Upper lobe of right lung (tissue), 1 donor: ENCODE measurements at regions not wholly inside any gene's neighbourhood (a gene's known extent, or its start where the extent isn't known, plus 50 kb on each side); places are given as distances from the start of the nearest gene placed in this dataset.

ENCODE experiments used
- ATAC-seq: fragments of 200-7000 bp; cut with Tn5 transposase; one replicate; pipeline ENCODE4 v1.9.1; 2020; ENCODE audit warnings: mild to moderate bottlenecking, moderate library complexity
- DNase-seq: peaks from one replicate; pipeline ENCODE4 v3.0.0-alpha.2; 2020
- H3K27ac ChIP-seq: fragments of 200-600 bp; one replicate; pipeline ENCODE4 v1.8.0; 2022
- H3K27me3 ChIP-seq: fragments of 200-600 bp; one replicate; pipeline ENCODE4 v1.8.0; 2022; ENCODE audit warnings: mild to moderate bottlenecking
- H3K36me3 ChIP-seq: fragments of 200-600 bp; one replicate; pipeline ENCODE4 v1.8.0; 2022
- H3K4me1 ChIP-seq: fragments of 200-600 bp; one replicate; pipeline ENCODE4 v1.8.0; 2022
- H3K4me3 ChIP-seq: fragments of 200-600 bp; one replicate; pipeline ENCODE4 v1.8.0; 2022; ENCODE audit warnings: mild to moderate bottlenecking
- H3K9me3 ChIP-seq: fragments of 200-600 bp; one replicate; pipeline ENCODE4 v1.8.0; 2022
- CTCF ChIP-seq: fragments of 200-600 bp; IDR thresholded peaks from one replicate; pipeline ENCODE4 v1.8.0; 2022; ENCODE audit warnings: antibody characterized with exemption
- intact Hi-C: fragments of 100-400 bp; cut with DNase I; formaldehyde crosslinking; loops from one replicate; pipeline ENCODE4 v1.11.0; 2022
- donor health status: DM: no; HTN: yes; CAD: no; lungs with severe emphysema.

GRCh38 chr2:8488001-8488738 lies 193.7 kb upstream of the ID2 start:
- Histone ChIP-seq H3K9me3 (no peaks in the 10 kb centered on the region), H3K27ac (peak overlapping the region; percentile 43), H3K36me3 (no peaks in the 10 kb centered on the region), H3K27me3 (no peaks in the 10 kb centered on the region), H3K4me3 (peak overlapping the region; percentile 21), H3K4me1 (peaks cover 23% of the 10 kb centered on the region)
- DNase-seq (no peak), ATAC-seq (peak; percentile 24)
- intact Hi-C loops, result no loop called here
- TF ChIP-seq CTCF, result no peak

- intact Hi-C loops, result no loop called here
- Histone ChIP-seq H3K9me3 (no peaks in the 10 kb centered on the region), H3K4me1 (peaks cover 34% of the 10 kb centered on the region), H3K27ac (peak overlapping the region; percentile 43), H3K27me3 (no peaks in the 10 kb centered on the region), H3K36me3 (no peaks in the 10 kb centered on the region), H3K4me3 (no peak overlapping the region)
- no peak for ATAC-seq
- no peak for DNase-seq
- no peak for TF ChIP-seq CTCF
Measured at GRCh38 chr2:8489221-8489620, 192.6 kb upstream of the ID2 start.

- intact Hi-C loops, result no loop called here
Measured at GRCh38 chr2:8489751-8490150, 192.1 kb upstream of the ID2 start.

GRCh38 chr2:8490166-8490721 lies 191.6 kb upstream of the ID2 start:
- Histone ChIP-seq H3K36me3 (no peaks in the 10 kb centered on the region), H3K9me3 (no peaks in the 10 kb centered on the region), H3K27me3 (no peaks in the 10 kb centered on the region), H3K4me1 (peaks cover 42% of the 10 kb centered on the region), H3K4me3 (no peak overlapping the region), H3K27ac (no peak overlapping the region)
- no peak for TF ChIP-seq CTCF
- intact Hi-C loops, result no loop called here
- ATAC-seq, result no peak
- no peak for DNase-seq

More at GRCh38 chr2:8489751-8490150, 192.1 kb upstream of the ID2 start:
- no peaks in the 10 kb centered on the region for H3K27me3 ChIP-seq
- H3K4me3 ChIP-seq, result no peak overlapping the region
- DNase-seq (no peak), ATAC-seq (no peak)
- no peaks in the 10 kb centered on the region for H3K9me3 ChIP-seq
- TF ChIP-seq CTCF, result no peak
- H3K4me1 ChIP-seq, result peaks cover 39% of the 10 kb centered on the region
- no peak overlapping the region for H3K27ac ChIP-seq
- H3K36me3 ChIP-seq, result no peaks in the 10 kb centered on the region

- intact Hi-C loops, result no loop called here
- Histone ChIP-seq H3K9me3 (no peaks in the 10 kb centered on the region), H3K4me1 (peaks cover 50% of the 10 kb centered on the region), H3K27ac (no peak overlapping the region), H3K27me3 (no peaks in the 10 kb centered on the region), H3K36me3 (no peaks in the 10 kb centered on the region), H3K4me3 (no peak overlapping the region)
- DNase-seq (no peak), ATAC-seq (no peak)
- TF ChIP-seq CTCF, result no peak
Measured at GRCh38 chr2:8491296-8492027, 190.4 kb upstream of the ID2 start.
